ENCODE measurements at regions not wholly inside any gene's neighbourhood (a gene's known extent, or its start where the extent isn't known, plus 50 kb on each side); places are given as distances from the start of the nearest gene placed in this dataset.

DNA sequence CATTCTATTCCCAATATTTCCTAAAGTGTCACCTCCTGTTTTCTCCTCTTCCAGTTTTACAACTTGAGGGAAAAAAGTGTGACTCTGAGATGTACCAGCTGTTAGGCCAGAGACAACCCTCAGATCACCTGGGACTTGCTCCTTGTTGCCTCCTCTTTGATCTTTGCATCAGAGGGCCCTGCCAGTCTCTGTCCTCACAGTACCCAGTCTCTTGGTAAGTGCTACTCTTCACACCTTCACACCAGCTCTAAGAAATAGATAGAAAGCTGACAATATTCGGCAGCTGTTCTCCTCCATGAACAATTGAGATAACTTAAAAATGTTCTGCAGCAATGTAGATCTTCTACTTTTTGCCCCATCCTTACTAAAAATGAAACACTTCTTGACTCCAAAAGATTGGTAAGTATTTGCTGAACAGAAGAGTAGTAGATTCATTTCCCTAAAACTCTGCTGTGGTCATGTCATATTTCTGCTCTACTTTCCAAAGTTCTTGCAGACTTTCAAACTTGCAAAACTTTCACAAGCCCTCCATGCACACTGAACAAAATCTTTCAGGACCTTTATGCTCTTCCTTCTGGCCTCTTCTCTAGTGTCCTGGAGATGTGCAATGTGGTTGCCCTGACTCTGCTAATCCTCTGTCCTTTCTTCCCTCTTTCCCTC, 188.6 kb downstream of the SNX18 start:
- DNase-seq, result no peak

DNA sequence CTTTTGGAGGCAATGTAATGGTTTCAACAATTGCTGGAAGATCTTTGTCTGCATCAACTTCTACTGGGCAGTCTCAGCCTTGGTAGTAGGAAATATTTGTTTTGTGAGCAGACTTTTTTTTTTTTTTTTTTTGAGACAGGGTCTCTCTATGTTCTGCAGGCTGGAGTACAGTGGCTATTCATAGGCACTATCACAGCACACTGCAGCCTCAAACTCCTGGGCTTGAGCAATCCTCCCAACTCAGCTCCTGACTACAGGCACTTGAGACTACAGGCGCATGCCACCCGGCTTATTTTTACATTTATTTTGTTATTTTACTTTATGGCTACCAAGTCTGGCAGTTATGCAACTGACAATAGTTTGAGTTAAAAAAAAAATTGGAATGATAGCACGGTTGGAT, 187.3 kb downstream of the SNX18 start:
- DNase-seq, result no peak

DNA sequence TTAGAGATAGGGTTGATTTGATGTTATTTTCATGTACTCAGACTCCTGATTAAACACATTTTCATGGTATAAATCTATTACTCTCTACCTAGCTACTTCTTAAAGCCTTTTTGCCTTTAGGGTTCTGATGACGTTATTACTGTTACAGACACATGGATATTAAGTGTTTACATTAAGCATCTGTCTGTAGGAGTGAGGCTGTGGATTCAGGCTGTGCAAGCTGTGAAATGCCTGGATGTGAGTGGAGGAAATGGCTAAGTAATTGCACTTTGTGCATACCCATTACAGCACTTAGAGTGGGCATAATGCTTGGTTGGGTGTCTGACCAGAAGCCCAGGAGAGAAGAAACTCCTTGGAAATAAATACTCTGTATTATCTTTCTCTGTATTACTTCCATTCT, 186.8 kb downstream of the SNX18 start:
- DNase-seq, result no peak

DNA sequence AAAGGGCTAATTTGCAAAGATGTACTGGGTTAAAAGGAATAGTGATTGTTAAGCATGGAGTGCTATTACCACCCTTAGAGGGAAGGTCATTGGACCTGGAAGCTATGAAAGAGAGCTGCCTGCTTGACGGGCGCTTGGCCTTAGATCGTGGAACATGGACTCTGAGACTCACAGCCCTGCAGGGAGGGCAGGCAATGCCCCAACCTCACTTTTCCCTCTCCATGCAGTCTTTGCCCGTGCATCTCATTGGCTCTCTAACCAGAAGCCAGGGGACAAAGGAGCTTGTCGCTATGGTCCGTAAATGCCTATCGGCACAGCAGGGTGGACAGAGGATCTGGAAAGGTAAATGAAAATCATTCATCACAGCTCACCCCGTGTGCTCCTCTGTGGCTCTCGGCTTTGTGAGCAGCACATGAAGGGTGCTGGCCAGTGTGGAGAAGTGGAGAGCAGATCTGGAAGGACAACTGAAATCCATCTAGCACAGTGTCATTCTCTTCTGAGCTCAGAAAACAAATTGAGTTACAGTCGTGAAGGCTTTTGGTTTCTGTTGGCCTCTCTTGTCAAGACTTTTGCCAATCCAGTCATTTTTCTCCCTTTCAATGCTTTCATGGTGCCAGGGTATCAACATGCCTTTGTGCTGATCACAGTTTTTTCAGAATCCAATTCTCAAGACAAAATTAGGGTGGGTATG, 186.2 kb downstream of the SNX18 start:
- no peak for DNase-seq

DNA sequence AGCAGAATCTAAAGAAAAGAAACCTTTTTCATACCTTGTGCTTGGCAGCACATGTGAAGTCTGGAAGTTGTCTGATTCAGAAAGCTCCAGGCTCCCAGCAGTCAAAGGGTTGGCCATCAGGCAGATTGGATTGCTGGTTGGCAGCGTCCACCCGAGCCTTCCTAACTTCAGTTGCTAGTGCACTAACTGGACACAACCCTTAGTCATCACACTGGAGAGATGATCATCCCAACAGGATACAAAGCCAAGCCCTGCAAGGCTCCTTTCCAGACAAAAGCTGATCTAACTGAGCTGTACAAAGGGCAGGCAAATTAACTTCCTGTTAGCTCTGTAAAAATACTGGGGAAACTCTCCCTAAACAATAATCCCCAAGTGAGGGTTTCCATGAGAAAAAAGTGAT, 185.6 kb downstream of the SNX18 start:
- DNase-seq, result no peak

DNA sequence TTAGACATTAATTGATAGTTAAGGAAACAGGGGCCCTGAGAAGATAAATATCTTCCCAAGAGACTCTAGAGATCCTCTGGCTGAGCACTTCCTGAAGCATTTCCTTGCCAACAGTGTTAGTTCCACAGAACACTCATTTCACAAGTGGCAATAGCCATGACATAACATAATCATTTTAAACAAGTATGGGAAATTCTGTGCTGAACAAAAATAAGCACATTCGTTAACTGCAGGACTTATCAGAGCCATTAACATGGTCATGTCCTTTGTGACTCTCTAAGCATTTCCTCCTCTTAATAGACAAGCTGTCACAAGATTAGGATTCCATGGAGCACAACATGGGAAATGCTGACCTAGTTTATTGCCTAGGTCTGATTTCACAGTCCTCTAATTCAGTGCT, 184.9 kb downstream of the SNX18 start:
- DNase-seq, result no peak

DNA sequence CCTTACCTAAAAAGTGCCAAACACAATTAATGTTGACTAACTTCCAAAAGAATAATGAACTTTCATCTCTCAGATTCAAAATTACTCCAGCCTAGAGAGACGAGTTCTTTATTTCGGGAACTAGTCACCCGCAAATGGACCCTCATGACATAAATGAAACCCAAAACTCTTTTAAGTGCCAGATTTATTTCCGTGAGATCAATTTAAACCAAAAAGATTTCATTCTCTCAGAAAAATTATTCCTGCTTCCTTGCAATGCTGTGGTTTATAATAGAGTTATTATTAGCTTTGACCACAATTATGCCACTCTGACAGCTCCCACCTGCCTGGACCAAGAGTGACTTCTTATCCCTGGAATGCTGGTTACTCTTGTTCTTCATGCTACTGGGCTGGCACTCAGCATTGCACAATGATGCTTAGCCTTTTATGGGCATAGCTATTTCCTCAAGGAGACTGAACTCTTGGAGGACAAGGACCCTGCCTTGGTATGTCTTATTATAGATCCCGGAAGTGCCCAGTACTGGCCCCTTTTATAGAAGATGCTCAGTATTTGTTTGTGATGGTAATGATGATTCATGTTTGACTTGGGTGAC, 183.5 kb downstream of the SNX18 start:
- no peak for DNase-seq

DNA sequence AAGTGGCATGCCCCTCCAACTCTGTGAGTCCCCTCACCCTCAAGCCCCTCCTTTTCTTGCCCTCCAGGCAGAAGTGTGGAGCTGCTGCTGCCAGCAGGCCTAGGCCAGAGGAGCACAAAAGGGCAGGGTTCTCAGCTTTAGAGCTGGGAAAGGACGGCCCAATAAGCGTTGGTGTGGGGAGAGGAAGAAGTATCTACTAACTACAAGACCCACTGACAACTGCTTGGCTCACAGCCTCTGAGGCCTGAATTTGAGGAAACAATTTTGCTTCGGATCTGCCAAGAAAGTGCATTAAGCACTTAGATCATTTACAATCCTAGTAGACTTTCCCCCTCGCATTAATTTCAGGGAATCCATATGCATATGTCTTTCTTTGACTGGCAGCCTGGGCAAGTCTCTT, 179.4 kb downstream of the SNX18 start:
- no peak for DNase-seq

DNA sequence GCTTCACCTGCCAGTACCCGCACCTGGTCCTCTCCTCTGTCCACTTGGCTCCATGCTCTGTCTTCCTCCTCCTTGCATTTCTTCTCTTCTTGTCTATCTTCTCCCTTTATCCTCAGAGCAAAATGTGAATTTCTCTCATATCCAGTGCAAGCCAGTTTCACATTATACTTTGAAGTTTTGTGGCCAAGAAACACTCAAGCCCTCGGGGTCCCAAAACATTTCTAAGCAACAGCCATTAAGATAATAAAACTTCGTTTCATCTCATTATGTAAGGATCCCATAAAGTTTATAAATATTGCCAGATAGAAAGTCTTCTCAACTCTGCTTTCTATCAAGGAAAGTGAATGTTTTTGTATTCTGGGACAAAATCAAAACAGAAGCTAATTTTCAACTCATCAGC, 178.8 kb downstream of the SNX18 start:
- DNase-seq, result no peak

DNA sequence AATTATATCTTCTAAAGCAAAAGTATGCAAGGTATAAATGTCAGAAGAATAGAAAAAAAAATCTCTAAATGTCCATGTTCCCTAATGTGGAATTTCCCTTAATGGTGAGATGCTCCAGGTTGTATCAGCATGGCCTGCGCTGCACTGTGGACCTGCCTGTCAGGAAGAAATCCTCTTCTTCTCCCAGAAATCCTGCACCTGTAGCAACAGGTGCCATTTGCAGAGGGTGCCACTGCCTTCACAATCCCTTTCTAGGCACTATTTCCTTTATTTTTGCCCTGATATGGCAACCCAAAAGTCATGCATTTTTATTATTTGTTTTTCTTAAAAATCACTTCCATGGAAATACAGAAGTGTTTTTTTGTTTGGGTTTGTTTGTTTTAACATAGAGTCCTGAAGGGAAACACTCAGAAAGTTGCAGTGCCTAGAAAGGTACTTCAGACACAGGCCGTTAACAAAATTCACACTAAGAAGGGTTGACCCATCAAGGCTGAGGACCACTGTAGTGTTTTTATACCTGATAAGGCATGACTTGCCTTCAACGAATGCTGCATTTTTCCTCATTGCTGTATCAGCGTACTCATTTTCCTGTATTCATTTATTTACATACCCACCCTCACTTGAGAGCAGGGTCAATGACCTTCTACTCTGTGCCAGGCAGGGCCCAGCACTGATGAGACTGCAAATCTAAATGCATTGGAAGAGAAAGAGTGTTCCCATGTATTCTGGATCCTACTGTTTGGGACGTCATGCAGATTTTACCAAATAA, 177.8 kb downstream of the SNX18 start:
- DNase-seq, result no peak

DNA sequence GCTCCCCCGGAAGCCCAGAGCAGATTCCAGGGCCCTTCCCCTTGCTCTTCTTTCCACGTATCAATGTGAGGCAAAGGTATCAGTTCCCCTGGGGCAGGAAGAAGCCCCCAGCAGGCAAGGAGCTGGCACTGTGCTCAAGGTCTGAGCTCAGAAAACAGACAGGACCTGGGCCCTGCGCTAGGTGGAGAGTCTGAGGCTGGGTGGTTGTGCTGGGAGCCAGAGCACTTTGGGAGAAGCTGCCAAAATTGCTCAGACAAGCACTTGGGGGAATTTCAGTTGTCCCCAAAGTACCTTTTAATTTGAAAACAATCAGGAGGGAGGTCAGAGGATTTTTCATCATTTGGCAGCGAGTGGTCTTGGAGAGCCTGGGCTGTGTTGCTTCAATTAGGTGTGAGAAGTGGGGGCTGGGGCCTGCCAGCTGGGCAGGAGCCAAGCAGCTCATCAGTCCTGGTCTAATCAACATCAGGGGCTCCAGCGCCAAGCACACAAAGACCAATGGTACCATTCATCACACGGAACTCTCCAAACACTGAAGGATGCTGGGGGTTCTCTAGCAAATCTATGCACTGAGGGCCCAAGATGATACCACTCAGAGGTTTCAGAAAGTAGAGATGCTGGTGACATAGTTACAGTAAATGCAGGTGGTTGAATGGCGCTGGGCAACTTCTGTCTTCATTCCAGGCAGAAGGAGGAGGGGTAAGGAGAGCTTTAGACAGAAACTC, 176.5 kb downstream of the SNX18 start:
- no peak for DNase-seq

DNA sequence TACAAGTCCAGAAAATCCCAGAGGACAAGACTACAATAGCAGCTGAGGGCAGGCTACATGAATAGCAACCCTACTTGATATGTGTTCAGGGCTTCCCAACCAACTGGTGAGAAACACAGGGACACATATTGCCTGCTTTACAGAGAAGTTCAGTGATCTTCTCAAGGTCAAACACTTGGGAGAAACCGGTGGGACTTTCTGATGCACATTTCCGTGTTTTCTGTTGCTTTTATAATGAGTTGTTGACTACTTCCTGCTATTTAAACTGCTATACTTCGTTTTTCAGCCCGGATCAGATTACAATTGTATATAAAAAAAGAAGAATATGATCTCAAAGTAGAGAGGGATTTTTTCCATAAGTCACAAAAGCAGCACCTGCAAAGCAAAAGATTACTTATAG, 175.1 kb downstream of the SNX18 start:
- DNase-seq, result no peak

DNA sequence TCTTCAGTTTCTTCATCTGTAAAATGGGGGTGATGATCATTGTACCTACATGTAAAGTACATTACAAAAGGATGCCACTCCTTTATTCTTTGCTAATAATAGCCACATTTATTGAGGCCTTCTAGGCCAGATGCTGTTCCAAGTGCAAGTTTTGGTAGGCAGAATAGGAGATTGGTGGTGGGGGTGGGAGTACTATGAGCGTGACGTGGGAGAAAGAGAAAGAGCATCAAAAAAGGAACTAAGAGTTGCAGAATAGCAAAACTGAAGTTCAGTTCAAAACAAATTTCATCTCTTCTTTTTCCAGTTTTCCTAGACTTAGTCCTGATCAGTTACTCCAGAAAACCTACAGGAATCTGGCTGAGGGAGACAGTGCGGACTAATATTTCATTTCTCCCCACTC, 174.1 kb downstream of the SNX18 start:
- DNase-seq, result no peak

DNA sequence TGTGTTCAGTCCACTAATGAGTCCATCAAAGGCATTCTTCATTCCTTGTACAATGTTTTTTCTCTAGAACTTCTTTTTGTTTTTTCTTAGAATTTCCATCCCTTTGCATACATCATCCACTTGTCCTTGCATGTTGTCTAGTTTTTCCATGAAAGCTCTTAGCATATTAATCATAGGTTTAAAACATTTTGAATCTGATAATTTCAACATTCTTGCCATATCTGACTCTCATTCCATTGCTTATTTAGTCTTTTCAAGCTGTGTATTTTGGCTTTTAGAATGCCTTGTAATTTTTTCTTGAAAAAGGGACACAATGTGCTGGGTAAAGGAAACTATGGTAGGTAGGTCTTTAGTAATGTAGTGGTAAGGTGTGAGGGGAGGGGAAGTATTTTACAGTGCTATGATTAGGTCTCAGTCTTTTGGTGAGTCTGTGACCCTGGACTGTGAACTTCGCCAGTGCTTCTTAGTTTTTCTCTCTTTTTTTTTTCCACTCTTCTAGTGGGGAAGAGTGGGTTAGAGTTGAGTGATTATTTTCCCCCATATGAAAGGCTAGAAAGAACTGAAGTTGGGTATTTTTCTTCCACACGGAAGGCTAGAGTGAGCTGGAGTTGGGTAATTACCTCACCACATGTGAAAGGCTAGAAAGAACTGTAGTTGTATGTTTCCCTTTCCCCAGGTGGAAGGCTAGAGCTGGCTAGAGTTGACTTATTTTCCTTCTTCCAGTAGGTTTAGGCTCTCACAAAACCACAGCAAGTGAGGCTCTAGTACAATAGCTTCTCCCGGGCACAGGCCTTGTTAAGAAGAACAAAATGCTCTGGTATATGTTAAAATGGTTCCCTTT, 172.1 kb downstream of the SNX18 start:
- no peak for DNase-seq

DNA sequence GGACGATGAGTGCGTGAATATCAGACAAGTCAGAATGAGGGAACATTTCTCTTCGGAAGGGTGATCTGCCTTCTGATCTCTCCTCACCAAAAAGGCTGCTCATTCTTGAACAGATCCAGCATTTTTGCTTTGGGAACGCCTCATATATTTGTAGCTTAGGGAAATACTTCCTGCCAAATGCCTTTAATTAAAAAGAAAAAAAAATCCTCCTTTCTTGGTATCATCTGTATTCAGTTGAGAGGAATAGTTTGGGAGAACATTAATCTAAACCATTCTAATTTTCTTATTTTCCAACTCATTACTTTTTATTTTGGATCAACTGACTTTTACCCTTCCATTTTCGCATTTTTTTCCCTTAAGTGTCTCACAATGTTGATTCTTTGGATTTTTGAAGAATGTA, 163.4 kb downstream of the SNX18 start:
- no peak for DNase-seq

DNA sequence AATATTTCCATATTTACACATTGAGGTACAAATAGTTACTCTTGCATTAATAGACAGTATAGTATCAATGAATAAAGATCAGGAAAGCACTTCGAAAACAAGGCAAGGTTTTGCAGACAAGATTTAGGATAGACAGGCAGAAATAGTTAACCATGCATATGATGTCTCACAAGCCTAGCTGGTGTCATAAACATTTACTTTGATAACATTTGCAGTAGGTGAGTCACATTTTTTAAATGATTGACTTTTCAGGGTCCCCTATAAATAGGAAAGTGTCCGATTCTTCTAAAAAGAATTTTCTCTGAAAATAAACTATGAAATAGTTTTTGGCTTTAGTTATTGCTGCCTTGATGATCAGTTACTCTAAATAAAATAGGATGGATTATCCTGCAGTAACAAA, 162.1 kb downstream of the SNX18 start:
- no peak for DNase-seq

DNA sequence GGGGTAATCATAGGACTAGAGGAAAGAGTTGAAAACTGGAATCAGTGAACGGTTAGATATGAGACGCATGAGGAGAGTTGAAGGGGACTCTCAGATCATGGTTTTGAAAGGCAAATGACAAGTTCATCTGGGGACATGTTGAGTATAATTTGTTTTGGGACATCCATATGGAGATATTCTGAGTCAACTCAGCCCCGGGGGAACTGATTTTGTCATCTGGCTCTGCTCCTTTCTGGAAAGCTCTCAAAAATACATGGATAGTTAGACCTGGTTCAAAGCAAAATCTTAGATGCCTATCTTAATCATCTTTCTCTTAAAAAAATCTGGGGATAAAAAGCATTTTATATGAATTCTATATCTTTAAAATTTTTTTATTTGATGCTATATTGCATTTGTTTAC, 161.2 kb downstream of the SNX18 start:
- DNase-seq, result no peak

DNA sequence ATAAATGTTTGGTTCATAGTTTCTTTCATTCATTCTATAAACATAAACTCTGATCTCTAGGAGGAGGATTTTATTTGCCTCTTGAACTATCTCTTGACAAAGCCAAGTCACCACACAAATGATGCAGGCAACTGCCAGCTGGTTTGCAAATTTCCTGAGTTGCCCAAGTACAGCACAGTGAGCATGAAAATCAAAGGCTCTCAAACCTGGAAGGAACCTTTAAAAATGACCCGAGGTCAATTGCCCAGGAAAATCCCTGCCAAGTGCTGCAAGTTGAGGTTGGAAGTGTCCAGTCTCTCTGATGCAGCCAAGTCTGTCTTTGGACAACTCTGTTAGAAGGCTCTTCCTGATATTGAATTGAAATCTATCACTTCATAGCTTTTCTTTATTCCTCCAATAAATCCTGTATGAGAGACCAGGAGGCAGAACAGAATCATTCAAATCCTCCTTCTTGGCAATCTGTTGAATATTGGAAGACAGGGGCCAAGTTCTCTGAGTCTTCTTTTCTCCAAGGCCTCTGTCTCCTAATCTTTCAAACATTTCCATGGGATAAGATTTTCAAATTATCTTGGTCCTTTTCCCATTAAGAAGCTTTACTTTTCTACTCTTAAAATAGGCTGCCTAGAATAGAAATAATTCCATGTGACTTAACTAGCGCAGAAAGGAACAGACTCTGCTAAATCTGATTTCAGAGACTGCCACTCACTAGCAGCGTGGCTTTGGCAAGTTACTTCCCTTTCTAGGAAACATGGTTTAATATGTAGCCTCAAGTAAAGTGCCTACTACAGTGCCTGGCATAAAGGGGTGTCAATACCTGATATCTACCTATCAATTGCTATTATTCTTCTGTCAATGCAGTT, 159.2 kb downstream of the SNX18 start:
- DNase-seq, result no peak

DNA sequence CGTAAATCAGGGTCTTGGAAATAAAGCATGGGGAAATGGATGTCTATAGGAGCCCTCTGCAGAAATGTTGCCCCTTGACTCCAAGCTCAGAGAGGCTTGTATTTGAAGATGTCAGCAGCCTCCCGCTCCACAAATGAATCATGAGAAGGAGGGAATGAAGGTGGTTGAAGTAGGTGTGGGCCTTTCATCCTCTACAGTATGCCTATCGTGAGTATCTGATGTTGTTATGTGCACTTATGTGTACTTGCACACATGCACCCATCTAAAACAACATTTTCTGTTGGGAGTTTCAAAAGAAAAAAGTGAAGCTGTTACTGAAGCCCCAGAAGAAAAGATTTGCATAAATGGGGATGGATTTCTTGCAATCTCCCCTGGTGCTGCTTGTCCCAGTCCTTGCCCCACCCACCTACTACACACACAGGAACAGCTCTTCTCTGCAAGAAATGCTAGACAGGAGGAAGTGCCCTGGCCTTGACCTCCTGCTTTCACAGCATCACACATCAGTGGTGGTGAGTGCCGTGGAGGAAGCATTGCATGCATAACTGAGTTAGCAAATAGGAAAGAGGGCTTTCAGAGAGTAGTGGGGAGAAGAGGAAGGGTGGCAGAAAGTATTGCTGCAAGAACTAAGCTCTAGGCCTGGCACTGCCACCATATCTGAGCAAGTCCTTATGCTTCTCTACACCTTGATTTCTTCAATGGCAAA, 156.1 kb downstream of the SNX18 start:
- DNase-seq, result peak; percentile 1

DNA sequence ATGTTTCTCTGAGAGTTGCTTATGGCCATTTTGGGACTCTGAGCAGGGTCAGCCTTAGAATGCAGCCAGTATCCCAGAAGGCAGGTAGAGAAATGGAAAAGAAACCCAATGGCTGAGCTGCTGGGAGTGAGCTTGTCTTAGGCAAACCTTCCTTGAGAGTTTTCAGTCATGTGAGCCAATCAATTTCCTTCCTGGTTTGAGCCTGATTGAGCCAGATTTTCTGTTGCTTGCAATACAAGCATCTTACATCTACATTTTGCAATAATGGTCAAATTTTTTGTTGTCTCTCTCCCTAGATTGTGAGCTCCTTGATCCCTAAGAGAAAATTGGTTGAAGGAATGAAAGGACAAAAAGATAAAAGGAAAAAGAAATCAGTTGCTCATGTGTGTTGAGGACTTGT, 155.3 kb downstream of the SNX18 start:
- no peak for DNase-seq
